CD8-positive, alpha-beta memory T cell (primary cell): ENCODE measurements at regions not wholly inside any gene's neighbourhood (a gene's known extent, or its start where the extent isn't known, plus 50 kb on each side); places are given as distances from the start of the nearest gene placed in this dataset.
A peak's percentile ranks its signal among the peaks of the same experiment; 100 is the strongest.
"Not testable (repeated sequence)": the region's sequence is repeated elsewhere in the genome, so short reads cannot be mapped to it uniquely, and the experiment has no call there.

Experiments used
- CTCF ChIA-PET: fragments of 350-600 bp; sonication (Branson Sonifier 250); formaldehyde crosslinking; loops from one replicate; lab custom pipeline; 2021; ENCODE audit warnings: antibody characterized with exemption; lab: Charles Lee
- POLR2A ChIA-PET: fragments of 350-600 bp; sonication (Branson Sonifier 250); formaldehyde crosslinking; loops from one replicate; lab custom pipeline; 2021; ENCODE audit warnings: antibody characterized with exemption; lab: Charles Lee
- DNase-seq, 5 donors: peaks; one replicate each; pipeline versions ENCODE4 v3.0.0 to v3.0.0-alpha.2; 2020 to 2022; ENCODE audit warnings: mixed read lengths in 1 of 5
- H3K27ac ChIP-seq: one replicate; pipeline ENCODE4 v1.7.0; 2013; ENCODE audit warnings: low read depth, mild to moderate bottlenecking, low read length, moderate library complexity
- H3K27me3 ChIP-seq: 2 replicates; pipeline ENCODE4 v1.7.0; 2013; ENCODE audit warnings: low read length, mild to moderate bottlenecking; ENCODE audit not compliant: insufficient read depth, poor library complexity, severe bottlenecking
- H3K36me3 ChIP-seq: 2 replicates; pipeline ENCODE4 v1.7.0; 2013; ENCODE audit warnings: mild to moderate bottlenecking, low read length, moderate library complexity; ENCODE audit not compliant: insufficient read depth
- H3K4me1 ChIP-seq: 2 replicates; pipeline ENCODE4 v1.7.0; 2013; ENCODE audit warnings: mild to moderate bottlenecking, low read length, moderate library complexity; ENCODE audit not compliant: insufficient read depth
- H3K4me3 ChIP-seq: 2 replicates; pipeline ENCODE4 v1.7.0; 2013; ENCODE audit warnings: mild to moderate bottlenecking, low read length
- H3K9me3 ChIP-seq: 2 replicates; pipeline ENCODE4 v1.7.0; 2013; ENCODE audit warnings: mild to moderate bottlenecking, low read length
- H3K27ac Mint-ChIP-seq, 8 donors: one replicate each; pipeline ENCODE4 v1.8.0; 2020 to 2021; ENCODE audit warnings: mixed read lengths in 8 of 8, mild to moderate bottlenecking in 6 of 8, inconsistent platforms in 3 of 8, moderate library complexity in 3 of 8
- H3K27me3 Mint-ChIP-seq, 2 donors: one replicate each; pipeline ENCODE4 v1.8.0; 2020 to 2021; ENCODE audit warnings: mixed read lengths in 2 of 2, mild to moderate bottlenecking in 1 of 2, moderate library complexity in 1 of 2
- H3K36me3 Mint-ChIP-seq, 3 donors: one replicate each; pipeline ENCODE4 v1.8.0; 2020 to 2021; ENCODE audit warnings: mixed read lengths in 3 of 3, inconsistent platforms in 1 of 3, mild to moderate bottlenecking in 1 of 3
- H3K4me1 Mint-ChIP-seq, 3 donors: one replicate each; pipeline ENCODE4 v1.8.0; 2020 to 2021; ENCODE audit warnings: mixed read lengths in 3 of 3, inconsistent platforms in 1 of 3, mild to moderate bottlenecking in 1 of 3
- H3K4me3 Mint-ChIP-seq, 7 donors: one replicate each; pipeline ENCODE4 v1.8.0; 2020 to 2021; ENCODE audit warnings: mixed read lengths in 7 of 7, mild to moderate bottlenecking in 6 of 7, moderate library complexity in 4 of 7, inconsistent platforms in 2 of 7
- H3K9me3 Mint-ChIP-seq, 5 donors: one replicate each; pipeline ENCODE4 v1.8.0; 2020 to 2022; ENCODE audit warnings: mixed read lengths in 5 of 5, mild to moderate bottlenecking in 3 of 5, moderate library complexity in 2 of 5, inconsistent platforms in 1 of 5

GRCh38 chr6:22151892-22152291 lies 144.9 kb downstream of the PRL start:
- Mint-ChIP-seq H3K27me3 (peaks cover 6% of the 10 kb centered on the region in 2 donors), H3K4me3 (no peak overlapping the region), H3K4me1 (peaks cover 0 to 2% (median 0%) of the 10 kb centered on the region in 3 donors), H3K27ac (no peak overlapping the region), H3K36me3 (no peaks in the 10 kb centered on the region), H3K9me3 (peaks cover 0 to 4% (median 2%) of the 10 kb centered on the region in 5 donors)
- H3K36me3 ChIP-seq: no peaks in the 10 kb centered on the region
- H3K27ac ChIP-seq: no peak overlapping the region
- ChIA-PET CTCF (no interaction called here), POLR2A (no interaction called here)
- H3K9me3 ChIP-seq: no peaks in the 10 kb centered on the region
- DNase-seq: no peak
- no peaks in the 10 kb centered on the region for H3K27me3 ChIP-seq
- H3K4me3 ChIP-seq: no peak overlapping the region
- peaks cover 5% of the 10 kb centered on the region for H3K4me1 ChIP-seq

- Mint-ChIP-seq H3K9me3 (peaks cover 0 to 4% (median 2%) of the 10 kb centered on the region in 5 donors), H3K4me1 (no peaks in the 10 kb centered on the region)
- no peaks in the 10 kb centered on the region for H3K36me3 ChIP-seq
These were observed 144.0 kb downstream of the PRL start for GRCh38 chr6:22152841-22153240.

GRCh38 chr6:22153384-22154158 lies 143.3 kb downstream of the PRL start:
- no peak overlapping the region for H3K27ac Mint-ChIP-seq
- peak overlapping the region in 1 of 7 donors; percentile 19 for H3K4me3 Mint-ChIP-seq
- Histone ChIP-seq H3K4me3 (no peak overlapping the region), H3K36me3 (no peaks in the 10 kb centered on the region), H3K9me3 (no peaks in the 10 kb centered on the region), H3K4me1 (no peaks in the 10 kb centered on the region), H3K27ac (no peak overlapping the region), H3K27me3 (no peaks in the 10 kb centered on the region)
- H3K9me3 Mint-ChIP-seq: peaks cover 0 to 4% (median 2%) of the 10 kb centered on the region in 5 donors
- H3K4me1 Mint-ChIP-seq: no peaks in the 10 kb centered on the region
- peaks cover under 1 to 4% of the 10 kb centered on the region in 2 donors for H3K27me3 Mint-ChIP-seq
- H3K36me3 Mint-ChIP-seq: no peaks in the 10 kb centered on the region
- no peak for DNase-seq
- ChIA-PET POLR2A (no interaction called here), CTCF (no interaction called here)

More at GRCh38 chr6:22152841-22153240, 144.0 kb downstream of the PRL start:
- CTCF ChIA-PET: no interaction called here
- peaks cover 4 to 6% of the 10 kb centered on the region in 2 donors for H3K27me3 Mint-ChIP-seq
- no peak overlapping the region for H3K27ac ChIP-seq
- no peaks in the 10 kb centered on the region for H3K27me3 ChIP-seq
- POLR2A ChIA-PET: no interaction called here
- H3K36me3 Mint-ChIP-seq: no peaks in the 10 kb centered on the region
- H3K27ac Mint-ChIP-seq: no peak overlapping the region
- no peaks in the 10 kb centered on the region for H3K9me3 ChIP-seq
- DNase-seq: no peak
- H3K4me3 Mint-ChIP-seq: no peak overlapping the region
- no peak overlapping the region for H3K4me3 ChIP-seq
- peaks cover 4% of the 10 kb centered on the region for H3K4me1 ChIP-seq

GRCh38 chr6:22155551-22155950 lies 141.3 kb downstream of the PRL start:
- Histone ChIP-seq H3K27me3 (no peaks in the 10 kb centered on the region), H3K27ac (no peak overlapping the region), H3K9me3 (no peaks in the 10 kb centered on the region), H3K36me3 (no peaks in the 10 kb centered on the region), H3K4me1 (no peaks in the 10 kb centered on the region), H3K4me3 (no peak overlapping the region)
- CTCF ChIA-PET: no interaction called here
- Mint-ChIP-seq H3K4me1 (no peaks in the 10 kb centered on the region), H3K27me3 (no peaks in the 10 kb centered on the region), H3K4me3 (no peak overlapping the region), H3K9me3 (peaks cover 0 to 8% (median 2%) of the 10 kb centered on the region in 5 donors), H3K27ac (peak overlapping the region in 1 of 8 donors; percentile 11), H3K36me3 (no peaks in the 10 kb centered on the region)
- DNase-seq: no peak
- POLR2A ChIA-PET: no interaction called here

- no peak overlapping the region for H3K27ac ChIP-seq
- Mint-ChIP-seq H3K4me3 (no peak overlapping the region), H3K9me3 (peaks cover 0 to 8% (median 2%) of the 10 kb centered on the region in 5 donors), H3K27ac (no peak overlapping the region), H3K4me1 (no peaks in the 10 kb centered on the region), H3K36me3 (no peaks in the 10 kb centered on the region), H3K27me3 (no peaks in the 10 kb centered on the region)
- no peak for DNase-seq
- no peaks in the 10 kb centered on the region for H3K36me3 ChIP-seq
- H3K27me3 ChIP-seq: no peaks in the 10 kb centered on the region
- no peaks in the 10 kb centered on the region for H3K9me3 ChIP-seq
- no peak overlapping the region for H3K4me3 ChIP-seq
- POLR2A ChIA-PET: no interaction called here
- CTCF ChIA-PET: interaction anchor here (0.5 kb wide), 1 partner anchor 52 kb away, joined by 3 read pairs; no protein-coding TSS in a partner anchor
- H3K4me1 ChIP-seq: no peaks in the 10 kb centered on the region
These were observed 139.6 kb downstream of the PRL start for GRCh38 chr6:22157233-22157632.

GRCh38 chr6:22164236-22164635 lies 132.6 kb downstream of the PRL start:
- Histone ChIP-seq H3K9me3 (no peaks in the 10 kb centered on the region), H3K36me3 (no peaks in the 10 kb centered on the region), H3K27ac (no peak overlapping the region), H3K4me1 (no peaks in the 10 kb centered on the region), H3K27me3 (no peaks in the 10 kb centered on the region), H3K4me3 (no peak overlapping the region)
- H3K4me1 Mint-ChIP-seq: no peaks in the 10 kb centered on the region
- H3K36me3 Mint-ChIP-seq: no peaks in the 10 kb centered on the region
- no peak for DNase-seq
- CTCF ChIA-PET: no interaction called here
- no peak overlapping the region for H3K27ac Mint-ChIP-seq
- H3K27me3 Mint-ChIP-seq: no peaks in the 10 kb centered on the region
- POLR2A ChIA-PET: no interaction called here
- no peak overlapping the region for H3K4me3 Mint-ChIP-seq
- H3K9me3 Mint-ChIP-seq: peaks cover 0 to 11% (median 3%) of the 10 kb centered on the region in 5 donors

GRCh38 chr6:22171006-22171405 lies 125.8 kb downstream of the PRL start:
- not testable (repeated sequence) for H3K4me3 Mint-ChIP-seq

GRCh38 chr6:22171885-22172284 lies 125.0 kb downstream of the PRL start:
- H3K27me3 Mint-ChIP-seq, H3K36me3 ChIP-seq, H3K4me3 ChIP-seq, H3K27ac ChIP-seq, H3K4me3 Mint-ChIP-seq, H3K27ac Mint-ChIP-seq, DNase-seq, H3K4me1 Mint-ChIP-seq, CTCF ChIA-PET, H3K4me1 ChIP-seq, H3K9me3 ChIP-seq, POLR2A ChIA-PET, H3K36me3 Mint-ChIP-seq, H3K27me3 ChIP-seq: not testable (repeated sequence)
- peaks cover 17 to 33% (median 27%) of the 10 kb centered on the region in 5 donors for H3K9me3 Mint-ChIP-seq

More at GRCh38 chr6:22171006-22171405, 125.8 kb downstream of the PRL start:
- H3K27me3 ChIP-seq, H3K27ac ChIP-seq, H3K36me3 ChIP-seq, H3K4me1 Mint-ChIP-seq, POLR2A ChIA-PET, H3K27ac Mint-ChIP-seq, CTCF ChIA-PET, DNase-seq, H3K27me3 Mint-ChIP-seq, H3K4me1 ChIP-seq, H3K9me3 ChIP-seq, H3K36me3 Mint-ChIP-seq, H3K4me3 ChIP-seq: not testable (repeated sequence)
- H3K9me3 Mint-ChIP-seq: peaks cover 17 to 33% (median 27%) of the 10 kb centered on the region in 5 donors
